IgD-negative memory B cell (primary cell): ENCODE measurements at regions not wholly inside any gene's neighbourhood (a gene's known extent, or its start where the extent isn't known, plus 50 kb on each side); places are given as distances from the start of the nearest gene placed in this dataset.
"Not testable (repeated sequence)": the region's sequence is repeated elsewhere in the genome, so short reads cannot be mapped to it uniquely, and the experiment has no call there.

Experiments used
- H3K27ac Mint-ChIP-seq, 3 donors: one replicate each; pipeline ENCODE4 v1.8.0; 2020 to 2022; ENCODE audit warnings: mild to moderate bottlenecking in 3 of 3, mixed read lengths in 3 of 3, moderate library complexity in 1 of 3
- H3K27me3 Mint-ChIP-seq: one replicate; pipeline ENCODE4 v1.8.0; 2021; ENCODE audit warnings: mixed read lengths
- H3K36me3 Mint-ChIP-seq: one replicate; pipeline ENCODE4 v1.8.0; 2020; ENCODE audit warnings: mild to moderate bottlenecking, mixed read lengths
- H3K4me1 Mint-ChIP-seq, 3 donors: one replicate each; pipeline ENCODE4 v1.8.0; 2020 to 2022; ENCODE audit warnings: mixed read lengths in 3 of 3, mild to moderate bottlenecking in 1 of 3
- H3K4me3 Mint-ChIP-seq, 4 donors: one replicate each; pipeline ENCODE4 v1.8.0; 2020 to 2022; ENCODE audit warnings: mild to moderate bottlenecking in 4 of 4, mixed read lengths in 4 of 4, moderate library complexity in 3 of 4
- H3K9me3 Mint-ChIP-seq, 3 donors: one replicate each; pipeline ENCODE4 v1.8.0; 2020 to 2021; ENCODE audit warnings: mixed read lengths in 3 of 3, mild to moderate bottlenecking in 1 of 3

- Mint-ChIP-seq H3K9me3 (no peaks in the 10 kb centered on the region), H3K4me3 (no peak overlapping the region), H3K27me3 (peaks cover 3% of the 10 kb centered on the region), H3K4me1 (no peaks in the 10 kb centered on the region), H3K27ac (no peak overlapping the region), H3K36me3 (peaks cover 2% of the 10 kb centered on the region)
These were observed 109.8 kb upstream of the ELMO1 start for GRCh38 chr7:37558320-37559096.

GRCh38 chr7:37570145-37570544 is 113.4 kb upstream of the GPR141 start:
- peaks cover 22% of the 10 kb centered on the region for H3K27me3 Mint-ChIP-seq
- H3K36me3 Mint-ChIP-seq = peaks cover 3% of the 10 kb centered on the region
- H3K4me3 Mint-ChIP-seq = no peak overlapping the region
- H3K9me3 Mint-ChIP-seq = peaks cover 0 to 5% (median 4%) of the 10 kb centered on the region in 3 donors
- H3K27ac Mint-ChIP-seq = no peak overlapping the region
- H3K4me1 Mint-ChIP-seq = no peaks in the 10 kb centered on the region

- Mint-ChIP-seq H3K9me3 (peaks cover 0 to 4% (median 0%) of the 10 kb centered on the region in 3 donors), H3K27me3 (peaks cover 22% of the 10 kb centered on the region), H3K4me1 (no peaks in the 10 kb centered on the region), H3K27ac (no peak overlapping the region), H3K4me3 (peak overlapping the region in 1 of 4 donors; percentile 17), H3K36me3 (peaks cover 3% of the 10 kb centered on the region)
These were observed 111.8 kb upstream of the GPR141 start for GRCh38 chr7:37571806-37572205.

DNA sequence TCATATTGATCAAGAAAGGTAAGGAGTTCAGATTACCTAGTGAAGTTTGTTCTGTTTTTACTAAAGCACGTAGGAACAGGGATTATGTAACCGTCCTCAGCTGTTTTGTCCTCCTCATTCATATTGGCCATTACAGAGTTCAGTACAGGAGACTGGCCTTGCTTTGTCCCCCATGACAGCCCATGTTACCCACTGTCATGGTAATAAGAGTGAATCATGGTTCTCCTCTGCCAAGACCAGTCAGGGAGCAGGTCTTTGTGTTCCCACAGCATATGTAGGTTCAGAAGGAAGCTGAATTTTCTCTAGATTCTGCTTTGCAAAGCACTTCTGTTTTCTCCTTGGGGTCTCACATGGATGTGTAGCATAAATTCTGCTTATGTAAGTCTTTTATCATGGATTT is 106.2 kb upstream of the GPR141 start:
- no peak overlapping the region for H3K27ac Mint-ChIP-seq
- no peak overlapping the region for H3K4me3 Mint-ChIP-seq
- H3K27me3 Mint-ChIP-seq = peaks cover 2% of the 10 kb centered on the region
- H3K4me1 Mint-ChIP-seq = no peaks in the 10 kb centered on the region
- H3K9me3 Mint-ChIP-seq = no peaks in the 10 kb centered on the region
- peaks cover 3% of the 10 kb centered on the region for H3K36me3 Mint-ChIP-seq

- no peak overlapping the region for H3K27ac Mint-ChIP-seq
- H3K9me3 Mint-ChIP-seq = no peaks in the 10 kb centered on the region
- H3K4me3 Mint-ChIP-seq = no peak overlapping the region
- peaks cover 2% of the 10 kb centered on the region for H3K27me3 Mint-ChIP-seq
- H3K36me3 Mint-ChIP-seq = peaks cover 3% of the 10 kb centered on the region
- no peaks in the 10 kb centered on the region for H3K4me1 Mint-ChIP-seq
These were observed 105.7 kb upstream of the GPR141 start for GRCh38 chr7:37577901-37578300.

DNA sequence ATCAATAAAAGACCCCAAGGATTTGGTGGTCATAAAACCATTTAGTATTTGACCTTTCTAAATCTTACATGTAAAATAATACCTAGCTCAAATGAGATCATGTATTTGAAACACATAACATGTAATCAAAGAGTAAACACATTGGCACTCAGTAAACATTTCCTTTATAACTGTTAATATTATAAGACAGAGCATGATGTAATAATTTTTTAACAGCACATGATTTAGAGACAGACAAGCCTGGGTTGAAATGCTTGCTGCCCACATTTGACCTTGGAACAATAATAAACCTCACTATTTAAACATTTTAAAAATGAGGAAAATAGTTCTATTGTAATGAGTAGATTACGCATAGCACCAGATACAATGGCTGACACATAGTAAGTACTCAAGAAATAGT is 105.2 kb upstream of the GPR141 start:
- Mint-ChIP-seq H3K4me3 (no peak overlapping the region), H3K27ac (no peak overlapping the region), H3K4me1 (no peaks in the 10 kb centered on the region), H3K27me3 (peaks cover 2% of the 10 kb centered on the region), H3K36me3 (peaks cover 3% of the 10 kb centered on the region), H3K9me3 (no peaks in the 10 kb centered on the region)

- Mint-ChIP-seq H3K4me3 (no peak overlapping the region), H3K36me3 (no peaks in the 10 kb centered on the region), H3K27me3 (peaks cover 3% of the 10 kb centered on the region), H3K9me3 (peaks cover 0 to 3% (median 0%) of the 10 kb centered on the region in 3 donors), H3K27ac (no peak overlapping the region), H3K4me1 (no peaks in the 10 kb centered on the region)
These were observed 103.2 kb upstream of the GPR141 start for GRCh38 chr7:37580376-37580775.

DNA sequence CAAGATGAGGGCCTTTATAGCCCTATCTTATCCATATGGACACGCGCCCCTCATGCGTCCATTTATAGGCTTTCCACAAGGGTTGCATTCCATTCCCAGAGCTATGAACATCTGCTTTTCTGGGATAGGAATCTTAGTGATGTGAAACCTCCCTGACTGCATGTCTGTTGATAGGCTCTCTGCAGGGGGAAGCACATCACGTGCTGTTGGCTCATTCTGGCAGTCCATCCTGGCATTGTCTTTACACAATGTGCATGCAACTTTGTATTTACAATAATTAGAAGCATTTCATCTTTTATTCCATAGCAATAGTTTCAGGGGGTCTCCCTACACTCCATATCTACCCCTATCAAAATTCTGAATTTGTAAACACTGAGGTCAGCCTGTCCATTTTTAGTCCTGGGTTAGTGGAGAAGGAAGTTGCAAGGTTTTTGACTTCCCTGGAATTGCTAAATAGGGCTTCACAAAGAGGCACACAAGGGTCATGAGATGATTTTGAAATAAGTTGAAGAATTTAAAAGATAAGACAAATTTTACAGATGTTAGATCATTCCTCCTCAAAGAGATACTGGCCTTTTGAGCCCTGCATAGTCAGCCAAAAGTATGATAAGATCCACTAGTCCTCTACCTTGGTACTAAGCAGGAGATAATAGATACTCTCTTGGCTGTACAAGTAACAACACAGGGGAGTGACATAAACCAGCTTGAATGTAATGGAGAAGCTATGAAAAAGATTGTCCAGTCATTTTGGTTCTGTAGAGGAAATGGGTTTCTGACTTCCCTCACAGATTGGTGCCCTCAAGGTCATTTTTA is 98.7 kb upstream of the GPR141 start:
- H3K27ac Mint-ChIP-seq, H3K4me3 Mint-ChIP-seq, H3K4me1 Mint-ChIP-seq, H3K36me3 Mint-ChIP-seq: not testable (repeated sequence)
- Mint-ChIP-seq H3K9me3 (peaks cover 0 to 10% (median 0%) of the 10 kb centered on the region in 3 donors), H3K27me3 (peaks cover 21% of the 10 kb centered on the region)

- Mint-ChIP-seq H3K4me1 (no peaks in the 10 kb centered on the region), H3K36me3 (no peaks in the 10 kb centered on the region), H3K27ac (no peak overlapping the region), H3K27me3 (peaks cover 19% of the 10 kb centered on the region), H3K9me3 (peaks cover 0 to 8% (median 0%) of the 10 kb centered on the region in 3 donors), H3K4me3 (no peak overlapping the region)
These were observed 92.7 kb upstream of the GPR141 start for GRCh38 chr7:37590824-37591223.

DNA sequence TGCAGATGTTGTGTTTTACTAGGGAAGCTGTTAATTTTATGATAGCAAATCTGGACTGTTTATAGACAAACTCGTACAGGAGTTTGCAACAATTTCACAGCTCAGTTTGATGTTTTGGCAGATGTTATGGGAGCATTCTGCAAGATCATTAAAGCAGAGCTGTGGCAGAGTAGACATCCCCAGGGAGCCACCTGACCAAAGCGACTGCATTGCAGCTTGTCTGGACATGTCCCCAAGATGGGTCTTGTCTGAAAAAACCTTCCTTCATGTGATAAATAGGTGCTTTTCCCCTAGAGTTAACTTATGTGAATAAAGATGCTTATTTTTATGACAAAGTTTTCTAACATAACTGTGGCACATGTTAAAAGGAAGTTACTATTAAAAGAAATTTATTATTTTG is 91.2 kb upstream of the GPR141 start:
- Mint-ChIP-seq H3K27me3 (peaks cover 18% of the 10 kb centered on the region), H3K4me1 (no peaks in the 10 kb centered on the region)

DNA sequence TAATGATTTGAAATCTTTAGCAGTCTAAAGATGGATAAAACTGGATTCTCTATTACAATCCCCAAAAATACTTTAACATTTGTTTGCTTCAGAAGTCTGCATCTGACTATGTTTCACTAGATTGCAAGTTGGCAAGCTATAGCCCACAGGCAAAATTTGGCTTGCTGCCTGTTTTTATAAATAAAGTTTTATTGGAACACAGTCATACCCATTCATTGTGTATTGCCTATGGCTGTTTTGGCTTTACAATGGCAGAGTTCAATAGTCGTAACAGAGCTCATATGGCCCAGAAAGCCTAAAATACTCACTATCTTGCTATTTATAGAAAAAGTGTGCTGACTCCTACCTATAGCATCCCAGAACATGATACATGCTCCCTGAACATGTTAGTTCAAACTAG is 89.0 kb upstream of the GPR141 start:
- no peak overlapping the region for H3K4me3 Mint-ChIP-seq

More for the DNA sequence above, 91.2 kb upstream of the GPR141 start:
- Mint-ChIP-seq H3K4me3 (no peak overlapping the region), H3K9me3 (peaks cover 5 to 12% (median 10%) of the 10 kb centered on the region in 3 donors), H3K36me3 (no peaks in the 10 kb centered on the region), H3K27ac (no peak overlapping the region)

DNA sequence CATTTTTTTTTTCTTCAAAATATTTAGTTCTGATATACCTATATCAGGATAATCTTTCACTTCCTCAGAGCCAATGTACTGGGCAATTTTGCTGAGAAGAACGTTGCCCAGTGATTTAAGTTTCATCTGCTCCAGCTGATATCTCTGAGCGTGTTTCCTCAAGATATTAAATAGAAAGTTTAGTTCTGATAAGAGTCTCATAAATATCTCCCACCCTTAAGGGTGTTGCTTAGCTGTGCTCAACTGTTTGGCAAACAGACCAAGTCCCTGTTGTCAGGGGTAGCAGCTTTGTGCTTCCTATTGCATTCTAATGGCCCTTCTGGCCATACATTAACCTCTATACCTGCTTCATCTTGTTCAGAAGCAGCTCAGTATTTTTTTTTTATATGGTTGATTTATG is 84.7 kb upstream of the GPR141 start:
- Mint-ChIP-seq H3K4me1 (peaks cover 0 to 1% (median 0%) of the 10 kb centered on the region in 3 donors), H3K4me3 (no peak overlapping the region), H3K36me3 (no peaks in the 10 kb centered on the region), H3K27ac (no peak overlapping the region), H3K9me3 (peaks cover 5 to 10% (median 5%) of the 10 kb centered on the region in 3 donors), H3K27me3 (peaks cover 2% of the 10 kb centered on the region)

More for the DNA sequence above, 89.0 kb upstream of the GPR141 start:
- Mint-ChIP-seq H3K9me3 (peaks cover 5 to 10% (median 5%) of the 10 kb centered on the region in 3 donors), H3K4me1 (no peaks in the 10 kb centered on the region), H3K27me3 (peaks cover 7% of the 10 kb centered on the region), H3K36me3 (no peaks in the 10 kb centered on the region), H3K27ac (no peak overlapping the region)

DNA sequence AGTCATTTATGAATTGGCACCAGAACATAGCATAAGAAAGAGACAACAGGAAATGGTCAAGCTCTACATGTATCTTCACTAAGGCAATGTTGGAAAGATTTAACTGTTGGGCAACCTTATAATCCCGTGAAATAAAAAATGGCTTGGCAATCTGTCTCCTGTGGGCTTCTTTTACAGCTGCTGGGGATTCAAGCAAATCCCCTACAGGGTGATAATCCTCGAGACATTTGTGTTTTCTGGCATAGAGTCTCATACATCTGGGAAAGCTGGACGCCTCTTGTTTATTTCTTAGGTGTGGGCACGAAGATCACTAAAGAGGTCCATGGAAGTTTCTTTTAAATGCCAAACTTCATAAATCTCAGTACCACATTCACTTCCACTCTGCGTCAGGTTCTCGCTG is 82.2 kb upstream of the GPR141 start:
- Mint-ChIP-seq H3K9me3 (peaks cover 0 to 5% (median 2%) of the 10 kb centered on the region in 3 donors), H3K27ac (no peak overlapping the region), H3K4me3 (no peak overlapping the region), H3K27me3 (peaks cover 1% of the 10 kb centered on the region), H3K36me3 (no peaks in the 10 kb centered on the region), H3K4me1 (peaks cover 0 to 1% (median 0%) of the 10 kb centered on the region in 3 donors)

GRCh38 chr7:37604078-37604477 is 79.5 kb upstream of the GPR141 start:
- Mint-ChIP-seq H3K9me3 (no peaks in the 10 kb centered on the region), H3K27me3 (peaks cover 1% of the 10 kb centered on the region), H3K4me3 (no peak overlapping the region), H3K4me1 (peaks cover 0 to 1% (median 0%) of the 10 kb centered on the region in 3 donors), H3K36me3 (no peaks in the 10 kb centered on the region), H3K27ac (no peak overlapping the region)

DNA sequence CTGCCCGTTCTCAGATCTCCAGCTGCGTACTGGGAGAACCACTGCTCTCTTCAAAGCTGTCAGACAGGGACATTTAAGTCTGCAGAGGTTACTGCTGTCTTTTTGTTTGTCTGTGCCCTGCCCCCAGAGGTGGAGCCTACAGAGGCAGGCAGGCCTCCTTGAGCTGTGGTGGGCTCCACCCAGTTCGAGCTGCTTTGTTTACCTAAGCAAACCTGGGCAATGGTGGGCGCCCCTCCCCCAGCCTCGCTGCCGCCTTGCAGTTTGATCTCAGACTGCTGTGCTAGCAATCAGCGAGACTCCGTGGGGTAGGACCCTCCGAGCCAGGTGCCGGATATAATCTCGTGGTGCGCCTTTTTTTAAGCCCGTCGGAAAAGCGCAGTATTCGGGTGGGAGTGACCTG is 66.2 kb upstream of the GPR141 start:
- H3K36me3 Mint-ChIP-seq, H3K27me3 Mint-ChIP-seq, H3K27ac Mint-ChIP-seq, H3K9me3 Mint-ChIP-seq, H3K4me3 Mint-ChIP-seq, H3K4me1 Mint-ChIP-seq: not testable (repeated sequence)
